H1 (cell line): ENCODE measurements at regions not wholly inside any gene's neighbourhood (a gene's known extent, or its start where the extent isn't known, plus 50 kb on each side); places are given as distances from the start of the nearest gene placed in this dataset.

Experiments used
- CTCF ChIP-seq, 3 experiments: IDR thresholded peaks; 1 replicate in 2 of 3; 2 replicates in 1 of 3; pipeline versions ENCODE4 v1.5.1 to v1.6.1; 2011; ENCODE audit warnings: low read length in 3 of 3, mild to moderate bottlenecking in 3 of 3, inconsistent platforms in 2 of 3, low read depth in 1 of 3, moderate library complexity in 1 of 3; ENCODE audit not compliant: insufficient read depth in 1 of 3; ENCODE audit errors: control extremely low read depth in 1 of 3
- NRF1 ChIP-seq: IDR thresholded peaks from 2 replicates; pipeline ENCODE4 v1.6.1; 2011; ENCODE audit warnings: mild to moderate bottlenecking, low read depth, low read length, improper control_type of control experiment
- POLR2AphosphoS5 ChIP-seq: IDR thresholded peaks from 2 replicates; pipeline ENCODE4 v1.6.1; 2011; ENCODE audit warnings: low read depth, low read length
- TF ChIP-seq, protein P1 (sequence below): IDR thresholded peaks from 2 replicates; pipeline ENCODE4 v1.6.1; 2011; ENCODE audit warnings: low read length, improper control_type of control experiment

GRCh38 chr13:58087566-58087965, 456.0 kb downstream of the PCDH17 start:
- TF ChIP-seq POLR2AphosphoS5 (no peak), CTCF (IDR thresholded peaks at IDR 0.05; ENCODE audit: control extremely low read depth in 1 of 3, insufficient read depth in 1 of 3, low read depth in 1 of 3, low read length in 3 of 3) (no peak), NRF1 (no peak)
- TF ChIP-seq, protein P1, sequence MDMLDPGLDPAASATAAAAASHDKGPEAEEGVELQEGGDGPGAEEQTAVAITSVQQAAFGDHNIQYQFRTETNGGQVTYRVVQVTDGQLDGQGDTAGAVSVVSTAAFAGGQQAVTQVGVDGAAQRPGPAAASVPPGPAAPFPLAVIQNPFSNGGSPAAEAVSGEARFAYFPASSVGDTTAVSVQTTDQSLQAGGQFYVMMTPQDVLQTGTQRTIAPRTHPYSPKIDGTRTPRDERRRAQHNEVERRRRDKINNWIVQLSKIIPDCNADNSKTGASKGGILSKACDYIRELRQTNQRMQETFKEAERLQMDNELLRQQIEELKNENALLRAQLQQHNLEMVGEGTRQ = no peak
